Uterus (tissue), 2 donors: ENCODE measurements at regions not wholly inside any gene's neighbourhood (a gene's known extent, or its start where the extent isn't known, plus 50 kb on each side); places are given as distances from the start of the nearest gene placed in this dataset.

ENCODE experiments used
- CTCF ChIP-seq, 4 experiments: fragments of 200-600 bp in 2 of 4; fragments of 450-650 bp in 2 of 4; sonication (generic) in 2 of 4; IDR thresholded peaks; one replicate each; pipeline ENCODE4 v1.5.1; 2016 to 2019; ENCODE audit warnings: antibody characterized with exemption in 4 of 4, mild to moderate bottlenecking in 2 of 4, moderate library complexity in 1 of 4
- POLR2A ChIP-seq, 2 donors: fragments of 450-650 bp; IDR thresholded peaks; one replicate each; pipeline ENCODE4 v1.6.1; 2016; ENCODE audit warnings: antibody characterized with exemption in 2 of 2, mild to moderate bottlenecking in 1 of 2, moderate library complexity in 1 of 2

GRCh38 chr1:30596891-30597290, 126.5 kb downstream of the MATN1 start:
- TF ChIP-seq CTCF (IDR thresholded peaks at IDR 0.05) (no peak), POLR2A (IDR thresholded peaks at IDR 0.05) (no peak)
